Stomach (tissue), 8 donors: ENCODE measurements at regions not wholly inside any gene's neighbourhood (a gene's known extent, or its start where the extent isn't known, plus 50 kb on each side); places are given as distances from the start of the nearest gene placed in this dataset.
A peak's percentile ranks its signal among the peaks of the same experiment; 100 is the strongest.

Experiments
- DNase-seq, 2 donors: peaks; one replicate each; pipeline versions ENCODE4 v3.0.0 to v3.0.0-alpha.2; 2013 to 2019
- H3K27ac ChIP-seq, 5 donors: fragments of 200-600 bp in 4 of 5; sonication (generic) in 4 of 5; one replicate each; pipeline ENCODE4 v1.5.1; 2013 to 2019; ENCODE audit warnings: mild to moderate bottlenecking in 1 of 5, moderate library complexity in 1 of 5
- H3K27me3 ChIP-seq, 3 donors: fragments of 200-600 bp; sonication (generic); one replicate each; pipeline ENCODE4 v1.5.1; 2017 to 2019; ENCODE audit warnings: mixed run types in 1 of 3
- H3K36me3 ChIP-seq, 4 donors: fragments of 200-600 bp; sonication (generic); 1 replicate in 3 of 4; 2 replicates in 1 of 4; pipeline ENCODE4 v1.5.1; 2016 to 2019
- H3K4me1 ChIP-seq, 4 donors: fragments of 200-600 bp; sonication (generic); one replicate each; pipeline ENCODE4 v1.5.1; 2016 to 2019
- H3K4me3 ChIP-seq, 4 donors: fragments of 200-600 bp; sonication (generic) in 3 of 4; one replicate each; pipeline ENCODE4 v1.5.1; 2016 to 2019; ENCODE audit warnings: mild to moderate bottlenecking in 1 of 4
- H3K9me3 ChIP-seq, 4 donors: fragments of 200-600 bp; sonication (generic); one replicate each; pipeline ENCODE4 v1.5.1; 2016 to 2019
- CTCF ChIP-seq, 7 experiments: fragments of 450-650 bp in 4 of 7; fragments of 200-600 bp in 3 of 7; sonication (generic) in 3 of 7; IDR thresholded peaks; one replicate each; pipeline ENCODE4 v1.5.1; 2016 to 2019; ENCODE audit warnings: antibody characterized with exemption in 7 of 7, control low read depth in 2 of 7, mild to moderate bottlenecking in 1 of 7
- EP300 ChIP-seq: sonication (generic); formaldehyde crosslinking; IDR thresholded peaks from one replicate; pipeline ENCODE4 v1.6.1; 2017; ENCODE audit warnings: antibody characterized with exemption
- POLR2A ChIP-seq, 4 donors: fragments of 450-650 bp; IDR thresholded peaks; one replicate each; pipeline ENCODE4 v1.6.1; 2016; ENCODE audit warnings: antibody characterized with exemption in 4 of 4, control low read depth in 2 of 4, mild to moderate bottlenecking in 1 of 4, moderate library complexity in 1 of 4
- POLR2AphosphoS5 ChIP-seq, 3 donors: sonication (generic); formaldehyde crosslinking; IDR thresholded peaks; one replicate each; pipeline ENCODE4 v1.6.1; 2016; ENCODE audit warnings: antibody characterized with exemption in 3 of 3
- WGBS, 5 donors: extraction: QIAGEN DNeasy Blood & Tissue Kit in 3 of 5; methylation state at CpG; one replicate each; pipeline versions ENCODE4 v1.1.5 to v1.1.7; 2013 to 2018; 5-methylcytosine and 5-hydroxymethylcytosine counted together
- intact Hi-C: fragments of 100-400 bp; cut with DNase I; formaldehyde crosslinking; loops from one replicate; pipeline ENCODE4 v1.15.1; 2023; ENCODE audit warnings: low total_unique reads
- donor health status: healthy with polysubstance abuse.
- donor health status: Bipolar disorder and iron deficiency.
- donor health status: healthy.

- Histone ChIP-seq H3K4me3 (no peak overlapping the region), H3K4me1 (peaks cover 0 to 2% (median 0%) of the 10 kb centered on the region in 4 donors), H3K27me3 (no peaks in the 10 kb centered on the region), H3K27ac (no peak overlapping the region), H3K9me3 (peaks cover 0 to 22% (median 16%) of the 10 kb centered on the region in 4 donors), H3K36me3 (no peaks in the 10 kb centered on the region)
- no peak for DNase-seq
- 95 to 99% (median 97%) methylated on average over 5 of the region's 5 CpGs for WGBS, 5 donors
- intact Hi-C loops = no loop called here
- TF ChIP-seq POLR2A (IDR thresholded peaks at IDR 0.05) (no peak), POLR2AphosphoS5 (IDR thresholded peaks at IDR 0.05) (no peak), CTCF (IDR thresholded peaks at IDR 0.05) (no peak), EP300 (no peak)
These were observed 256.6 kb upstream of the KLF6 start for GRCh38 chr10:4041635-4042034.

GRCh38 chr10:4038000-4038399, 253.0 kb upstream of the KLF6 start:
- 87 to 98% (median 94%) methylated on average over 4 of the region's 4 CpGs for WGBS, 5 donors
- intact Hi-C loops = no loop called here
- TF ChIP-seq POLR2A (IDR thresholded peaks at IDR 0.05) (no peak), CTCF (IDR thresholded peaks at IDR 0.05) (no peak), EP300 (no peak), POLR2AphosphoS5 (IDR thresholded peaks at IDR 0.05) (no peak)
- H3K4me1 ChIP-seq = peaks cover 0 to 17% (median 6%) of the 10 kb centered on the region in 4 donors
- no peak overlapping the region for H3K27ac ChIP-seq
- H3K27me3 ChIP-seq = no peaks in the 10 kb centered on the region
- no peak overlapping the region for H3K4me3 ChIP-seq
- no peak for DNase-seq
- H3K9me3 ChIP-seq = peaks cover 0 to 22% (median 16%) of the 10 kb centered on the region in 4 donors
- no peaks in the 10 kb centered on the region for H3K36me3 ChIP-seq

- intact Hi-C loops = no loop called here
These were observed 250.6 kb upstream of the KLF6 start for GRCh38 chr10:4035599-4035945.

GRCh38 chr10:4034907-4035598, 250.0 kb upstream of the KLF6 start:
- peak overlapping the region in 1 of 4 donors; percentile 18 for H3K4me3 ChIP-seq
- peak in 1 of 2 donors; percentile 37 for DNase-seq
- WGBS, 5 donors = 29 to 67% (median 47%) methylated on average over 15 of the region's 15 CpGs
- TF ChIP-seq CTCF (IDR thresholded peaks at IDR 0.05) = no peak
- TF ChIP-seq POLR2AphosphoS5 (IDR thresholded peaks at IDR 0.05) = peak in 2 of 3 donors; percentile 9
- peaks cover 0 to 17% (median 6%) of the 10 kb centered on the region in 4 donors for H3K4me1 ChIP-seq
- peak overlapping the region in 3 of 5 donors; percentile 60 to 70 (median 63) for H3K27ac ChIP-seq
- intact Hi-C loops = no loop called here
- H3K27me3 ChIP-seq = no peaks in the 10 kb centered on the region
- no peaks in the 10 kb centered on the region for H3K36me3 ChIP-seq
- no peaks in the 10 kb centered on the region for H3K9me3 ChIP-seq

More at GRCh38 chr10:4035599-4035945, 250.6 kb upstream of the KLF6 start:
- peak overlapping the region in 3 of 5 donors; percentile 60 to 70 (median 63) for H3K27ac ChIP-seq
- no peak overlapping the region for H3K4me3 ChIP-seq
- no peaks in the 10 kb centered on the region for H3K9me3 ChIP-seq
- no peak for TF ChIP-seq EP300
- no peak for TF ChIP-seq POLR2A (IDR thresholded peaks at IDR 0.05)
- TF ChIP-seq CTCF (IDR thresholded peaks at IDR 0.05) = no peak
- no peak for TF ChIP-seq POLR2AphosphoS5 (IDR thresholded peaks at IDR 0.05)
- H3K27me3 ChIP-seq = no peaks in the 10 kb centered on the region
- WGBS, 5 donors = 71 to 85% (median 80%) methylated on average over 3 of the region's 3 CpGs
- peaks cover 0 to 17% (median 6%) of the 10 kb centered on the region in 4 donors for H3K4me1 ChIP-seq
- H3K36me3 ChIP-seq = no peaks in the 10 kb centered on the region
- no peak for DNase-seq
